IPS DF 4.7 (cell line): ENCODE measurements at regions not wholly inside any gene's neighbourhood (a gene's known extent, or its start where the extent isn't known, plus 50 kb on each side); places are given as distances from the start of the nearest gene placed in this dataset.

Source experiments
- DNase-seq: peaks from one replicate; pipeline ENCODE4 v3.0.0-alpha.2; 2013; ENCODE audit warnings: low spot score; ENCODE audit errors: extremely low read depth

DNA sequence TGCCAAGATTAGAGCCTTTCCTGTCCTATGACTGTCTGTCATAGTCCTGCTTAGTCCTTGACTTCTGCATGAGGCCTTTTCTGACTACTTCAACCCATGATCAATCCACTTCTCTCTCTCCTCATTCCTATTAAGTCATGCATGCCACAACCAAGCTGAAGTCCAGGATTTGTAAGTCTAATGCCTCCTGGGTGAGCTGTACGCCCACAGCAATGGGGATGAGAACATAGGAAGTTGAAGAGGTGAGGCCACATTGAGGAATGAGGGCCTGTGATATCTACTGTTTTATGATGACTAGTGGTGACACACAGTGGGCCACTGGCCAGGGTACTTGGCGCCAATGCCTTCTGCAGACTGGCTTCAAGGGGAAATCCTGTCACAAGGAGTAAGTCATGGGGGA, 994.1 kb upstream of the TMEM132C start:
- DNase-seq = no peak

DNA sequence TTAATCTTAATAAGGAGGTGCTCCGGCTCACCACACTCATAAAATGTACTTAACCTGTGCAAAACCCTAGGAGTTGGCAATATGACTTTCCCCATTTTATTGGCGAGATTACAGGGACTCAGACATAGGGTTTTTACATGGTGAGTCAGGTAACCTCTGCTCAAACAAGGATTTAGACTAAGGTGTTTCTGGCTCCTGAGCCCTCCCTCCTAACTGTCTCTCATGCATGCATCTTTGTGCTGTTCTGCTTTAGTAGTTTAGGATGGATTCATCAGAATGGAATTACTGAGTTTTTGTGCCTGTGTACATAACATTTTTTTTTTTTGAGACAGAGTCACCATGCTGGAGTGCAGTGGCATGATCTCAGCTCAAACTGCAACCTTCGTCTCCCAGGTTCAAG, 993.3 kb upstream of the TMEM132C start:
- no peak for DNase-seq

DNA sequence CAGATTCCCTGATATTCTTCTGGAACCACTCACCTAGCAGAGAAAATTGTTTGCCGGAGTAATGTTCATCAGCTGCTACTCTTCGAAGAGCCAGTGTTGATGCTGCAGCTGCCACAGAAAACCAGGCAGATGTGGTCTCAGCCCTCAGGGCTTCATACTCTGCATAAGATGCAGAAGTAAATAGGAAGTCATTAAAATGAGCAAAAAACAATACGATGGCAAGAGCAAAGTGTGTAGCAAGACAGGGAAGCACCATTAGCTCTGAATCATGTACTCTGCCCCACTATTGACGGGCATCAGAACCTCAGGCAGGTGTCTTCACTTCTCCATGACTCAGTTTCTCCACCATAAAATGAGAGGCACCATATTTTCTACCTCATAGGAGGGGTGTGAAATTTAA, 991.6 kb upstream of the TMEM132C start:
- DNase-seq = no peak

DNA sequence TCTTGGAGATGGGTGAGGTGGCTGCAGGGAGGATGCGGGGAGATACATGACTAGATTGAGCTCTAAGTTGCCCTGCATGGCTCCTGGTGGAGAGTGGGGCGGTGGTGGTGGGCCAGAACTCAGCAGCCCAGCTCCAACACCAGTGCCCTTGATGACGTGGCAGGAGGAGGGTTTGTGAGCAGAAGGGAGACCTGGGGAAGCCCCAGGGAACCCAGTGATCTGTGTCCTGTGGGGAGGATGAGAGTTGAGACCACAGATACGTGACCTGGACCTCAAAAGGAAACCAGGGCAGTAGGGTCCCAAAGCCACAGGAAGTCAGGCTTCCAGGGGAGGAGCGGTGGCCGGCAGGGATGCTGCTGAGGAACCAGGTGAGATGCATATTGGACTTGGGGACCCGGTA, 989.1 kb upstream of the TMEM132C start:
- DNase-seq = no peak

DNA sequence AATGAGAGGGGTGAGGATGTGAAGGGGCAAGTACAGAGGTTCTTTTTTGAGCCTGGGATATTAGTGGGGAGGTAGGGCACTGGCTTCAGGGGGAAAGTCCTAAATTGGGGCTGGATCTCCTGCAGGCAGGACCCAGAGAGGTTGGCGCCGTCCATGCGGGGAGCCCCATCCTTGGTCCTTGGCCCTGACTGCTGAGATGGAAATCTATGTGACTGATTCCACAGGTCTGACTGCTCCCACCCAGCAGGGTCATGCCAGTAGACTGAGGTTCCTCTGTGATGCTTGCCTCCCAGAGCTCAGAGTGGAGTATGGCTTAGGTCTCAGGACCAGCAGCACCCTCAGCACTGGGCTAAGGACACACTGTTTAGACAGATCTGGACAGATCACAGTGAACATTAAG, 988.6 kb upstream of the TMEM132C start:
- no peak for DNase-seq

DNA sequence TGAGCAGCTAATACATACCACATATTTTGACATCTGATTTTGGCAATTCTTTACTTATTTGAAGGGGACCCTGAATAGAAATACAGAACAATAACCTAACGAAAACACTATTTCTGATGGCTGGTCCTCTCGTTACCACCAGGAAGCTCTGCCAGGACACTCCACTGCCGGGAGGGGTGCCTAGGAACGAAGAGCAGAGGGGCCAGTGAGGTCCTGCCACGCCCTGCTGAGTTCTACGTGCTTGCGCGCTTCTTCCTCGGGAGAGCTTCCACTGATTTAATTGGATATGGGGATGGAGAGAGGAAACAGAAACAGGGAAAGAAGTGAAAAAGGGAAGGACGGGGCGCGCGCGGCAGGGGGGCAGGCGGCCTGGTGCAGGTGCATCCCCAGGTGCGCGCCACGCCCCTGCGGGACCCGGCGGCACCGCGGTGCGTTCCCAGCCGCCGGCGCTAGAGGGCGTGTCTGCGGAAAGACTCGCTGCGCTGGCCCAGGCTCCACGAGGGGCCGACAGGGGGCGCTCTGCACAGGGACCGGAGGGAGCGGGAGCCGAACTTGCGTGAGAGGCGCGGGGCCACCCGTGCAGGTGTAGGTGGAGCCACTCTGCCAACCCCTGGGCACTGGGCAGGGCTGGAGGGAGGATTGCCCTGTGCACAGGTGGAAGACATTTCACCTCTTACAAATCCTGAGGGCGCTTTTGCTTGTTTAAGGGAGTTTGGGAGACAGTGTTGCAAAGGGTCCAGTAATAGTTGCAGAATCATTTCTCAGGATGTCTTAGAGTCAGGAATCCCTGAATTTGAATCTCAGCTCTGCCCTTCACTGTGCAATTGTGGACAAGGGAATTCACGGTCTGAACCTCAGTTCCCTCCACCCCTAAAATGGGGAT, 986.3 kb upstream of the TMEM132C start:
- peak; percentile 11 for DNase-seq

DNA sequence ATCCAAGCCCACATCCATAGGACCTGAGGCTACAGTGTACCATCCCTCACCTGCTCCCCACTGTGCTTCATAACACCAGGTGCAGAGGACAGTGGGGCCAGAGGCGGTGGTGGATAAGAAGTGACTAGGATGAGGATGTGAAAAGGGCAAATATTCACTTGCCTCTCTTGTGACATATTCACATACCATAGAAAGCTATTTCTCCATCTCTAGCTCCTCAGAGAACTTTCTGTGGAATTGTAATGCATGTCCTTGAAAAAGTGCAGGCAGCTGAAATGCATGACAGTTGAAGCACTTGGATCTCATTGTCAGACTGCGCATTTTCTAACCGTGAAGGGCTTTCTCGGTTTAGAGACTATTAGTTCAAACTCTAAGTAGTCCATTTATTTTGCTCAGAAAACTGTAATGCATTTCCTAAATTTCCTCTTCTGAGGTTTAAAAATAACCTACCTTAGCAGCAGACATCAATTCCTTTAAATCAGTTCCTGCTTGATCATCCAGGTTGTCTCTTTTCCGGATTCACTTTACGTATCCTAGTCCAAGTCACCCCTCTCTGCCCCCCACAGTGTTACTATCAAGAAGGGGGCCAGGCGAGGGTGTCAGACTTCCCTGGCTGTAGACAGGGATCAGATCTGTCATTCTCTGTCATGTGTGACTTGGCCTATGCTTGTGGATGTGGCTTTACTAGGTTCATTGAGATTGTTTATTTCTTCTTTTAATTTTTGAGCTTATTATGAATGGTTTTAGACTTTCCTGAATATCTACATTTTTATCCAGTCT, 984.0 kb upstream of the TMEM132C start:
- no peak for DNase-seq

DNA sequence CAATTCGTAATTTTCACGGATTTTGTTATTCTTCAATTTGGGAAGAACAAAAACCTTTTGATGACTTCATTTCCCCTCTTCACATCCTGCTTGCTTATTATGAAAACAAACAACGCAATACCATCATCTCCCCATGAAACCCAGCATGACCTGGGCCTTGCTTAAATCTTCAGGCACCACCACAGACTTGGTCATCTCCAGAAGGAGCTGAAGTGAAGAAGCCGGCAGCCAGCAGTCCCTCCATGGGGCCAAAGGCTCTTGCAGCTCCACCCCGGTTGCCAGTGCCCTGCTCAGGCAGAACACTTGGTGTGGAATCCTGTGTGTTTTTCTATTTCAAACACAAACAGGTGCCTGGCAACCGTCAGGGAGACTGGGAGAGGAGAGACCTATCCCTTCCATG, 982.9 kb upstream of the TMEM132C start:
- no peak for DNase-seq

DNA sequence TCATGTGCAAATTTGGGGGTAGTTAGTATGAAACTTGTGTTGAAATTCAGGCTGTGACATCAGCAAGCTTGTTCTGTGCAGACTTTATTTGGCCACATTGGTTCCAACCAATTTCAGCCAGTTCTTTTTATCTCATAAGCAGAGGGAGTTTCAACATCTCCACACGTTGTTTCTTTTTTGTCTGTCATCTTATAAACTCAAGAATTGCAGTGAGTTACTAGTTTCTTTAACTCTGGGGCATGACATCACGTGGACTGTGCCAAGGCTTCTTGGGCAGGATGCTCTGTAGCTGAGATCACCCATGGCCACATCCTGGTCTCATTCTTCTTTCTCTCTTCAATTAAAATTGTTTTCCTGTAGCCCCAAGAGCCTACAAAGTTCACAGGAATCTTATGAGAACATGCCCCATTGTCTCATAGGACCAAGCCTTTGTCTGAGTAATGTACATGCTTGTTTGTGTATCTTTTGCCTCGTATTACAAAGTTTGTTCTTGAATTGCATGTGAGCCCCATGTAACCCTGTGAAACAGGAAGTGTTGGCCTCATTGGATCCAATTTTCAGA, 982.0 kb upstream of the TMEM132C start:
- no peak for DNase-seq

DNA sequence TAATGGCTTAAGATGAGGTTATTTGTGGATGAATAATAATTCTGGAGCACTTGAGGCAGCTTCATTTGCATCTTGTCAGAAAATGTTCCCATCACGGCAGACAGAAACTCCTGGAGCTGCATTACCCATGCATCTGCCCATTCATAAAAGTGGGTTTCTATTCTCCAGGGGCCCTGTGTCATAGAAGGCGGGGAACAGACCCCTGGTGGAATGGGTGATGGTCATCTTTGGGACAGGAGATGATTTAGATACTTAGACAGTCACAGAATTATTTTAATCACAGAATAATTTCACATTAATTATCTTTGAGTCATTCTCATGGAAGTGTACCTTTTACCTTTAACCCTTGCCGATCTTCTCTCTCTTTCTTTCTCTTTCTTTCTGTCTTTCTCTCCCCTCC, 980.7 kb upstream of the TMEM132C start:
- no peak for DNase-seq

DNA sequence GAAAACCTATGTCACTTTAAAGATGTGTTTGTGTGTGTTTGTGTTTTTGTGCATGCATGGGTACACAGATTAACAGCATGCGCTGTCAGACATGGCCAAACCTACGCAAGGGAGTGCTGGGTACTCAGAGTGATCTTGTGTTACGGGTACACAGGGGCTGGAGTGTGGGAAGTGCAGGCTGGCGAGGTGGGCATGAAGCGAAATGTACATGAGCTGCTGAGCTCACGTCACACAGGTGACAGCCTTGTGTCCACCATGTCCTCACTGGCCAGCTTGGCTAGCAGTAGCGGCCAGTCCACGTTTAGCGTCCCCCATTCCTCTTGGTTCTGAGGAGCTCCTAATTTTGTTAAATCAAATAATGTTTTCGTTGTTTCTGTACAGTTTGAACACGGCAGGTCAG, 979.7 kb upstream of the TMEM132C start:
- no peak for DNase-seq

DNA sequence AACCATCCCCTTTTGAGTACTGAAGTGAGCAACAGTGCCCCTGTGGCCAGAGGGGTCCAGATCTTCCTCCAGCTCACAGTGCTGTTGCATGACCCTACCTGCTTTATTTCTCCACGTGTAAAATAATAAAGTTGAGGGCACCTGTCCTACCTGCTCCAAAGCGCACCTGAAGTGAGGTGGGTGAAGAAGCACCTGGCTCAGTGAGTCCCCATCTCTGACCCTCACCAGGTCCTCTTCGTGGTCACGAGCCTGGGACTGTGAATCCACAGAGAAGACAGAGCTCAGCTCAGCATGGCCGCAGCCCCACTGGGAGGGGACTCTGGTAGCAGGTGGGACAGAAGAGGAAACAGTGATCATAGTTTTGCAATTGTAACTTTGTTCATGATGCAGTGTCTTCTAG, 976.7 kb upstream of the TMEM132C start:
- DNase-seq = no peak

DNA sequence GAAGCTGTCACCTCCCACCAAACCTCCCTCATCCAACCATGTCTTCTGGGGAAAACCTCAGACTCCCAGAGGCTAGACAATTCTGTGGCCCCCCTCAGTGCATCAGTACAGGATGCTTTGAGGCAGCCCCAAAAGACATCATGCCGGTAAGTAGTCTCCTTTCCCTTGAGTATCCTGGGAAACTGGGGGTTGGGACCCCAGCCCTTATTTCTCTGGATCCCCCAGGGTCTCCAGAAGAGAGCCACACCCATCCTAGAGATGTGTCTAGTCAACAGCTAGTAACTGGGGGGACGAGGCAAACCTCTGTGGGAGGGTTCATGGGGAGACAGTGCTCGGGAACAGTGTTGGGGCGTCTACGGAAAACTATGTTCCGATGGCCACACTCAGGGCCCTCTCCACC, 974.2 kb upstream of the TMEM132C start:
- no peak for DNase-seq

DNA sequence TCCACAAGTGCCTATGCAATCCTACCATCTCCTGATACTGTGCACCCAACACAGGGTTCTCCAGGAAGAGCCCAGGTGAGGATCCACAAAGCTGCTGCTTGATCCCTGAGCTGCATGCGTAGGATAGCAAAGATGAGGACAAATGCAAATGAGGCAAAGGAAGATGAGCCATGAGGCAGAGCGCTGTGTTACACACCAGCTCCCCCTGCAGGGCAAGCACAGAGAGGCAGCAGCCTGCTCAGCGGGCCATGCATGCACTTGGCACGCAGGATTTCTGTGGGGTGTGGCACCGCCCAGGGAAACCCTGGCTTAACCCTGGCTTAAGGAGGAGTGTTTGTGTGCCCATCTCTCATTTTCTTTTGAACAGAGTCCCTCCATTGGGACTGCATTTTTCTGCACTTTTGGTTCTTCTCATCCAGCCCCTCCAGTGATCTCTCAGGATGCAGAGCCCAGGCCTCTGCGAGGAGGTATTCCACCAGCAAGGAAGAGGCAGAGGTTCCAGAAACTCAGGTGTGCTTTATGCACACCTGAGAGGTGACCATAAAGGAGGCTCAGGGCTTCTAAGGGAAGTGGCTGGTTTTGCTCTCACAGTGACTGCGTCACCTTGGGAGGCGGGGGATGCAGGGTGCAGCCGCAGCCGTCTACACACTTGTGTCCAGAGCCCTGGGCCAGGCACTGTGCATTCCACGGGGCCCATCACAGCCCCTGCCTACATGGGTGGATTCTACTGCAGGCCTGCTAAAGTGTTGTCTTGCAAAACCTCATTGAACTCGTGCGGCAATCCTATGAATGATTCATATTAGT, 973.3 kb upstream of the TMEM132C start:
- DNase-seq = peak; percentile 53

DNA sequence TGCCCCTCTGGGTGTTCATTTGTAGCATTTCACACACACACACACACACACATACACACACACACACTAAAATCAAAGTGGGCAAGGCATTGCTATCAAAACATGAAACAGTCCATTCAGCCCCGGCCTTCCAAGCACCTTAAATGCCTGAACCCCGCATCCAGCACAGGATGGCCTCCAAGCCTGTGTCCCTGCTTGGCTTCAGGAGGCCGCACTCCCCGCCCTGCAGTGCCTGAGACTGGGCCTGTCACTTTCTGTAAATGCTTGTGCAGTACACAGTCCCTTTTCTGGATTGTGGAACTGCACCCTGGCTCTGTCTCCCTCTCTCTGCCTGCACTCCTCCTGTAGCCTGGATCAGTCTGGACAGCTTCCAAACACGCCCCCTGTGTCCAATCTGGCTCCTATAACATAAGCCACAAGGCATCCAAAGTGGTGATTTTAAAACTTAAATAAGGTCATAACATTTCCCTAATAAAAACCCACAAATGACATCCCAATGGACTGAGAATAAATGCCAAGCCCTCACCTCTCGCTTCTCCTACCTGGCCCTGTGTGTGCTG, 972.2 kb upstream of the TMEM132C start:
- DNase-seq = no peak

DNA sequence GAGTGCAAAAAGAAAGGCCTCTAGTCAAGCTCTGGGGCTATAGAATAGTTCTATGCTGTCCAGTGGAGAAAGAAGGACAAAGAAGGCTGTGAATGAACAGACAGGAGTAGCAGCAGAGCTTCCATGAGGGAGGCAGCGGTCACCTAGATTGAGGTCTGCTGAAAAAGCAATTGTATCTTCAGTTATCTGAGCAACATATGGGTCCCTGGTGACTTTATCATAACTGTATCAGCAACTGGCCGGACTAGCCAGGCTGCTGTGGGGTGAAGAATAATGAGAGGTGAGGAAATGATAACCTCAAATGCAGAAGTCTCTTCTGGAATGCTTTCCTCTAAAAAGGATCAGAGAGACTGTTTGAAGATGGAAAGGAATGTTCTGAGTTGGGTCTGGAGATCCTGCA, 971.3 kb upstream of the TMEM132C start:
- DNase-seq = no peak

DNA sequence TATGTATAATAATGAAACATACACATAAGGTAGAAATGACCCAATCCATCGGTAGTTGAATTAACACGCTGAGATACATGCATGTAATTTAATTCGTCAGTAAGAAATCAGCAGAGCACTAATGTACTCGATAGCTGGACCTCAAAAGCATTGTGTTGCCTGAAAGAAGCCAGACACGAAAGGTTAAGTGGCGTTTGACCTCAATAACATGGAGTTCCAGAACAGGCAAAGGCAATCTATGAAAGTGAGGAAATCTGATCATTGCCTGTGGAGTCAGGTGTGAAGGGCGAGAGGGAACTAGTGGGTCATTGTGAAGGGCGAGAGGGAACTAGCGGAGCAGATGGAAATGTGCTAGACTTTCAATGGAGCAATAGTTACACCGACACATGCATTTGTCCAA, 970.4 kb upstream of the TMEM132C start:
- no peak for DNase-seq

DNA sequence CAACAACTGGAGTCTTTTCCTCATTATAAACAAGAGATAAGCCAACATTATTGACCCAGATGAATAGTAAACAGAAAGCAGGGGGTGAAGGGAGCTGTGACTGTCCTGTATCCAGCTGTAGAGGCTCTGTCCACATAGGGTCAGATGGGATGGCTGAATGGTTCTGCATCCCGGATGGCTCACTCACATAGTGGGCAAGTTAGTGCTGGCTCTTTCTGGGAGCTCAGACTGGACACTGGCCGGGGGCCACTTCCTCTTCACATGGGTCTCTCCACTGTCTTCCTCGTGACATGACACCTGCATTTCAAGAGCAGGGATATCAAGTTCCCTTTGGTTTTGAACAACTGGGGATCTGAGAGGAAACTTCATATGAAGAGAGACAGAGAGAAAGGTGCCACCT, 969.6 kb upstream of the TMEM132C start:
- DNase-seq = no peak

DNA sequence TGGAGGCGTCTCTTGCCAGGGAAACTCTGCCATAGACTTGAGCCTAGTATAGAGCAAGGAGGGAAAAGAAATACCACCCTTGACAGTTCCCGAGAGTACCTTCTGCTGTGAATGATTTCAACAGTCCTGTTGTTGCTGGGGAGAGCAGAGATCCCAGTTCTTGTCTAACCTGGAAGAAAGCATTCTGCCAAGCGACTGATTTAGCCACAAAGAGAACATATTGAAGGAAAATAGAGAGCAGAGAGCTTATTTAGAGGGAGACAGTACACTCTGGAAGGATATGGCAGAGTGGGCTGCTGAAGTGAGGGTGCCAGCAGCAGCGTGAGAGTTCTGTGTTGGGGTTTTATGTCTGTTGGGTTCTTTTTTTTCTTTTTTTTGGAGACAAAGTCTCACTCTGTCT, 966.9 kb upstream of the TMEM132C start:
- DNase-seq = no peak

DNA sequence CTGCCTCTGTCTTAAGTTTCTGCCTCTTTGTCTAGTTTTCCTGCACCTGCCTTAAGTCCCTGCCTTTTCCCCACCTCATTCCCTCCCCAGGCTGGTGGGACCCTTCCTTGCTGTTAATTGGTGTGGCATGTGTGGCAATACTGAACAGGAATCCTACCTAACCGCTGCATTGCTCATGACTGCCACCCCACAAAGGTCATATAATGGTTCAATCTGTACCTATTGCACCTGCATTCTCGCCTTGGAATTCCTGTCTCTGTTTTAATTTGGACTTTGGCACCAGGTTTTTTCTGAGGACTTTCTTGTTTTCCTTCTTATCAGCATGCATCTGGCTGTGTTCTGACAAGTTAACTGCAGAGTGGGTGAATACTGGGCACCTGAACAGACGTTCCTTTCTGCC, 966.2 kb upstream of the TMEM132C start:
- DNase-seq = no peak

DNA sequence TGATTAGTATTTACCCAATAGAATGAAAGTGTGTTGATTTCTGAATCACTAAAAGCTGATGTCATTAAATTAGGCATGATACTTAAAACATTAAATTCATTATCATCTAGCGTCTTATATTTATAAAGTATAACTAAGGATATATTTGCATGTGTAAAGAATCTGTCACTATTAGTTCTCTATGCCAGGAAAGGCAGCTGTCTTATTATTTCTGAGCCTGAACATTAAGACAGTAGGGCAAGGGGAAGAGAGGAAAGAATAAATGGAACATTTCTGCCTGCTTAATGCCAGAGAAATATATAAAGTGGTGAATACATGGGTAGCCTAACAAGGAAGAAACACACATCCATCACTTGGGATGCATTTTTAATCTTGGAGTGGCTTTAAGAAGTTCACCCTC, 965.1 kb upstream of the TMEM132C start:
- DNase-seq = no peak
